ENCODE measurements at regions not wholly inside any gene's neighbourhood (a gene's known extent, or its start where the extent isn't known, plus 50 kb on each side); places are given as distances from the start of the nearest gene placed in this dataset.

GRCh38 chr3:194224471-194225417 lies 88.8 kb downstream of the HES1 start:
- TF ChIP-seq, protein P1, sequence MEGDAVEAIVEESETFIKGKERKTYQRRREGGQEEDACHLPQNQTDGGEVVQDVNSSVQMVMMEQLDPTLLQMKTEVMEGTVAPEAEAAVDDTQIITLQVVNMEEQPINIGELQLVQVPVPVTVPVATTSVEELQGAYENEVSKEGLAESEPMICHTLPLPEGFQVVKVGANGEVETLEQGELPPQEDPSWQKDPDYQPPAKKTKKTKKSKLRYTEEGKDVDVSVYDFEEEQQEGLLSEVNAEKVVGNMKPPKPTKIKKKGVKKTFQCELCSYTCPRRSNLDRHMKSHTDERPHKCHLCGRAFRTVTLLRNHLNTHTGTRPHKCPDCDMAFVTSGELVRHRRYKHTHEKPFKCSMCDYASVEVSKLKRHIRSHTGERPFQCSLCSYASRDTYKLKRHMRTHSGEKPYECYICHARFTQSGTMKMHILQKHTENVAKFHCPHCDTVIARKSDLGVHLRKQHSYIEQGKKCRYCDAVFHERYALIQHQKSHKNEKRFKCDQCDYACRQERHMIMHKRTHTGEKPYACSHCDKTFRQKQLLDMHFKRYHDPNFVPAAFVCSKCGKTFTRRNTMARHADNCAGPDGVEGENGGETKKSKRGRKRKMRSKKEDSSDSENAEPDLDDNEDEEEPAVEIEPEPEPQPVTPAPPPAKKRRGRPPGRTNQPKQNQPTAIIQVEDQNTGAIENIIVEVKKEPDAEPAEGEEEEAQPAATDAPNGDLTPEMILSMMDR (conservative IDR thresholded peaks at IDR 0.05; ENCODE audit: low read depth, low read length) = no peak
- no peak for TF ChIP-seq EZH2 (IDR thresholded peaks at IDR 0.05; ENCODE audit: borderline replicate concordance, low read depth, low read length, poor library complexity, severe bottlenecking)

Measured in A673 (cell line).